ENCODE measurements at regions not wholly inside any gene's neighbourhood (a gene's known extent, or its start where the extent isn't known, plus 50 kb on each side); places are given as distances from the start of the nearest gene placed in this dataset.

- no peak for TF ChIP-seq KLF16 (tag by site-specific recombination; IDR thresholded peaks at IDR 0.05)
- TF ChIP-seq ZNF274 (IDR thresholded peaks at IDR 0.05; ENCODE audit: low read length) = no peak
- no peak for TF ChIP-seq ZNF274 (tag by site-specific recombination; IDR thresholded peaks at IDR 0.05; ENCODE audit: borderline replicate concordance)
- TF ChIP-seq, protein P1, sequence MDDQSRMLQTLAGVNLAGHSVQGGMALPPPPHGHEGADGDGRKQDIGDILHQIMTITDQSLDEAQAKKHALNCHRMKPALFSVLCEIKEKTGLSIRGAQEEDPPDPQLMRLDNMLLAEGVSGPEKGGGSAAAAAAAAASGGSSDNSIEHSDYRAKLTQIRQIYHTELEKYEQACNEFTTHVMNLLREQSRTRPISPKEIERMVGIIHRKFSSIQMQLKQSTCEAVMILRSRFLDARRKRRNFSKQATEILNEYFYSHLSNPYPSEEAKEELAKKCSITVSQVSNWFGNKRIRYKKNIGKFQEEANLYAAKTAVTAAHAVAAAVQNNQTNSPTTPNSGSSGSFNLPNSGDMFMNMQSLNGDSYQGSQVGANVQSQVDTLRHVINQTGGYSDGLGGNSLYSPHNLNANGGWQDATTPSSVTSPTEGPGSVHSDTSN (CRISPR knock-in tag; IDR thresholded peaks at IDR 0.05) = no peak
- TF ChIP-seq ZNF138 (tag by site-specific recombination; IDR thresholded peaks at IDR 0.05; ENCODE audit: borderline replicate concordance) = no peak
- no peak for TF ChIP-seq ZNF10 (tag by site-specific recombination; IDR thresholded peaks at IDR 0.05)
- no peak for TF ChIP-seq ZNF404 (tag by site-specific recombination; IDR thresholded peaks at IDR 0.05)
- no peak for TF ChIP-seq ZNF146 (tag by site-specific recombination; IDR thresholded peaks at IDR 0.05)
- no peak for TF ChIP-seq ZFP37 (tag by site-specific recombination; IDR thresholded peaks at IDR 0.05)
- TF ChIP-seq BCL11A (tag by site-specific recombination; IDR thresholded peaks at IDR 0.05; ENCODE audit: low read depth) = no peak
- no peak overlapping the region for H3K4me3 ChIP-seq (ENCODE audit: low read depth, low read length)
- no peak overlapping the region for H3K27ac ChIP-seq (ENCODE audit: extremely low read depth, low read depth, low read length)
- CTCF ChIA-PET = interaction anchor here (0.7 kb wide), 1 partner anchor 1422 kb away, joined by 3 read pairs; no protein-coding TSS in a partner anchor
- no peaks in the 10 kb centered on the region for H3K36me3 ChIP-seq (ENCODE audit: control insufficient read depth in 2 of 2, insufficient read depth in 1 of 2, low read length in 2 of 2)
- no peaks in the 10 kb centered on the region for H3K9me3 ChIP-seq (ENCODE audit: control insufficient read depth, insufficient read depth, low read depth, low read length)
- POLR2A ChIA-PET = no interaction called here
- H3K4me1 ChIP-seq (ENCODE audit: control insufficient read depth, insufficient read depth, low read length) = no peaks in the 10 kb centered on the region
Measured at GRCh38 chr12:88360343-88360742, 218.2 kb downstream of the TMTC3 start.

- no peaks in the 10 kb centered on the region for H3K36me3 ChIP-seq (ENCODE audit: control insufficient read depth in 2 of 2, insufficient read depth in 1 of 2, low read length in 2 of 2)
- H3K9me3 ChIP-seq (ENCODE audit: control insufficient read depth, insufficient read depth, low read depth, low read length) = no peaks in the 10 kb centered on the region
- H3K4me3 ChIP-seq (ENCODE audit: low read depth, low read length) = no peak overlapping the region
- no peak overlapping the region for H3K27ac ChIP-seq (ENCODE audit: extremely low read depth, low read depth, low read length)
- no peaks in the 10 kb centered on the region for H3K4me1 ChIP-seq (ENCODE audit: control insufficient read depth, insufficient read depth, low read length)
- ChIA-PET CTCF (interaction anchor here (0.5 kb wide), 1 partner anchor 342 kb away, joined by 3 read pairs; no protein-coding TSS in a partner anchor), POLR2A (no interaction called here)
- TF ChIP-seq, protein P2, sequence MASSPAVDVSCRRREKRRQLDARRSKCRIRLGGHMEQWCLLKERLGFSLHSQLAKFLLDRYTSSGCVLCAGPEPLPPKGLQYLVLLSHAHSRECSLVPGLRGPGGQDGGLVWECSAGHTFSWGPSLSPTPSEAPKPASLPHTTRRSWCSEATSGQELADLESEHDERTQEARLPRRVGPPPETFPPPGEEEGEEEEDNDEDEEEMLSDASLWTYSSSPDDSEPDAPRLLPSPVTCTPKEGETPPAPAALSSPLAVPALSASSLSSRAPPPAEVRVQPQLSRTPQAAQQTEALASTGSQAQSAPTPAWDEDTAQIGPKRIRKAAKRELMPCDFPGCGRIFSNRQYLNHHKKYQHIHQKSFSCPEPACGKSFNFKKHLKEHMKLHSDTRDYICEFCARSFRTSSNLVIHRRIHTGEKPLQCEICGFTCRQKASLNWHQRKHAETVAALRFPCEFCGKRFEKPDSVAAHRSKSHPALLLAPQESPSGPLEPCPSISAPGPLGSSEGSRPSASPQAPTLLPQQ (tag by site-specific recombination; IDR thresholded peaks at IDR 0.05) = no peak
- TF ChIP-seq, protein P3, sequence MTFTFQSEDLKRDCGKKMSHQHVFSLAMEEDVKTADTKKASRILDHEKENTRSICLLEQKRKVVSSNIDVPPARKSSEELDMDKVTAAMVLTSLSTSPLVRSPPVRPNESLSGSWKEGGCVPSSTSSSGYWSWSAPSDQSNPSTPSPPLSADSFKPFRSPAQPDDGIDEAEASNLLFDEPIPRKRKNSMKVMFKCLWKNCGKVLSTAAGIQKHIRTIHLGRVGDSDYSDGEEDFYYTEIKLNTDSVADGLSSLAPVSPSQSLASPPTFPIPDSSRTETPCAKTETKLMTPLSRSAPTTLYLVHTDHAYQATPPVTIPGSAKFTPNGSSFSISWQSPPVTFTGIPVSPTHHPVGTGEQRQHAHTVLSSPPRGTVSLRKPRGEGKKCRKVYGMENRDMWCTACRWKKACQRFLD (tag by site-specific recombination; IDR thresholded peaks at IDR 0.05) = no peak
- TF ChIP-seq ZNF138 (tag by site-specific recombination; IDR thresholded peaks at IDR 0.05; ENCODE audit: borderline replicate concordance) = no peak
- TF ChIP-seq ZNF223 (tag by site-specific recombination; IDR thresholded peaks at IDR 0.05) = no peak
- TF ChIP-seq PATZ1 (tag by site-specific recombination; IDR thresholded peaks at IDR 0.05) = no peak
- no peak for TF ChIP-seq HOXC10 (CRISPR knock-in tag; IDR thresholded peaks at IDR 0.05)
- TF ChIP-seq ZNF169 (tag by site-specific recombination; IDR thresholded peaks at IDR 0.05) = no peak
- no peak for TF ChIP-seq ZNF404 (tag by site-specific recombination; IDR thresholded peaks at IDR 0.05)
- no peak for TF ChIP-seq ZNF302 (tag by site-specific recombination; IDR thresholded peaks at IDR 0.05; ENCODE audit: low read depth)
Measured at GRCh38 chr12:88361493-88361892, 218.8 kb downstream of the KITLG start.

GRCh38 chr12:88362439-88362838 is 217.8 kb downstream of the KITLG start:
- no peak overlapping the region for H3K4me3 ChIP-seq (ENCODE audit: low read depth, low read length)
- CTCF ChIA-PET = no interaction called here
- POLR2A ChIA-PET = no interaction called here
- H3K9me3 ChIP-seq (ENCODE audit: control insufficient read depth, insufficient read depth, low read depth, low read length) = no peaks in the 10 kb centered on the region
- no peaks in the 10 kb centered on the region for H3K4me1 ChIP-seq (ENCODE audit: control insufficient read depth, insufficient read depth, low read length)
- no peaks in the 10 kb centered on the region for H3K36me3 ChIP-seq (ENCODE audit: control insufficient read depth in 2 of 2, insufficient read depth in 1 of 2, low read length in 2 of 2)
- H3K27ac ChIP-seq (ENCODE audit: extremely low read depth, low read depth, low read length) = no peak overlapping the region
- TF ChIP-seq ZNF426 (tag by site-specific recombination; IDR thresholded peaks at IDR 0.05) (no peak), ZFP41 (tag by site-specific recombination; IDR thresholded peaks at IDR 0.05; ENCODE audit: borderline replicate concordance) (no peak), ZNF571 (tag by site-specific recombination; IDR thresholded peaks at IDR 0.05) (no peak), SP3 (tag by site-specific recombination; IDR thresholded peaks at IDR 0.05) (no peak), ZFP69B (tag by site-specific recombination; IDR thresholded peaks at IDR 0.05) (no peak), ZNF785 (tag by site-specific recombination; IDR thresholded peaks at IDR 0.05) (no peak), ZNF132 (tag by site-specific recombination; IDR thresholded peaks at IDR 0.05; ENCODE audit: borderline replicate concordance) (no peak)
- TF ChIP-seq, protein P4, sequence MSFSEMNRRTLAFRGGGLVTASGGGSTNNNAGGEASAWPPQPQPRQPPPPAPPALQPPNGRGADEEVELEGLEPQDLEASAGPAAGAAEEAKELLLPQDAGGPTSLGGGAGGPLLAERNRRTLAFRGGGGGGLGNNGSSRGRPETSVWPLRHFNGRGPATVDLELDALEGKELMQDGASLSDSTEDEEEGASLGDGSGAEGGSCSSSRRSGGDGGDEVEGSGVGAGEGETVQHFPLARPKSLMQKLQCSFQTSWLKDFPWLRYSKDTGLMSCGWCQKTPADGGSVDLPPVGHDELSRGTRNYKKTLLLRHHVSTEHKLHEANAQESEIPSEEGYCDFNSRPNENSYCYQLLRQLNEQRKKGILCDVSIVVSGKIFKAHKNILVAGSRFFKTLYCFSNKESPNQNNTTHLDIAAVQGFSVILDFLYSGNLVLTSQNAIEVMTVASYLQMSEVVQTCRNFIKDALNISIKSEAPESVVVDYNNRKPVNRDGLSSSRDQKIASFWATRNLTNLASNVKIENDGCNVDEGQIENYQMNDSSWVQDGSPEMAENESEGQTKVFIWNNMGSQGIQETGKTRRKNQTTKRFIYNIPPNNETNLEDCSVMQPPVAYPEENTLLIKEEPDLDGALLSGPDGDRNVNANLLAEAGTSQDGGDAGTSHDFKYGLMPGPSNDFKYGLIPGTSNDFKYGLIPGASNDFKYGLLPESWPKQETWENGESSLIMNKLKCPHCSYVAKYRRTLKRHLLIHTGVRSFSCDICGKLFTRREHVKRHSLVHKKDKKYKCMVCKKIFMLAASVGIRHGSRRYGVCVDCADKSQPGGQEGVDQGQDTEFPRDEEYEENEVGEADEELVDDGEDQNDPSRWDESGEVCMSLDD (tag by site-specific recombination; IDR thresholded peaks at IDR 0.05) = no peak
